ENCODE measurements at regions not wholly inside any gene's neighbourhood (a gene's known extent, or its start where the extent isn't known, plus 50 kb on each side); places are given as distances from the start of the nearest gene placed in this dataset.

DNA sequence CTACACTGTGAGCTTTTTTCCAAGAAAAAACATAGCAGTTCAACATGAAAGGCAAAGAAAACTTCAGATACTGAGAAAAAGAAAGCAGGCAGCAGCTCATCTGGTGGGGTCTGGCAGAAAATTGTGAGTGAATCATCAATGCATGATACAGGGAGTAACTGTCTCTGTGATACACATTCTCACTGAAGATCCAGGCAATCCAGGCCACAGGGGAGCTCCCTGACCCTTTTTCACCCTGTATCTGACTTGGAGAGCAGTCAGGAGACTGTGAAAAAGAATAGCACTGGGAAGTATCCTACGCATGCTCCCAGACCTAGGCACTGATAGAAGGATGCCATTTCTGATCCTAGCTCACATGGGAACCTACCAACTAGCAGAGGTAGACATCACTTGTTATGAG is 269.8 kb downstream of the MBNL1 start:
- DNase-seq (ENCODE audit: low read depth, low spot score) (no peak), FAIRE-seq (no peak)
- H3K36me3 ChIP-seq (ENCODE audit: control insufficient read depth in 2 of 2, extremely low read depth in 1 of 2, insufficient read depth in 2 of 2, low read length in 2 of 2): no peaks in the 10 kb centered on the region
- H3K9me3 ChIP-seq (replicated peaks; ENCODE audit: control insufficient read depth, insufficient read depth, low read length): no peaks in the 10 kb centered on the region
- no peaks in the 10 kb centered on the region for H3K4me1 ChIP-seq (ENCODE audit: control insufficient read depth, extremely low read depth, insufficient read depth, low read length)
- no peaks in the 10 kb centered on the region for H4K20me1 ChIP-seq (replicated peaks; ENCODE audit: control insufficient read depth, extremely low read depth, insufficient read depth, low read length)
- H3K4me3 ChIP-seq (replicated peaks in 1 of 3; ENCODE audit: insufficient read depth in 1 of 3, low read depth in 1 of 3, low read length in 3 of 3): no peak overlapping the region
- intact Hi-C loops (cut with micrococcal nuclease): no loop called here
- no peaks in the 10 kb centered on the region for H3K79me2 ChIP-seq (ENCODE audit: control insufficient read depth, insufficient read depth, low read length)
- no peak overlapping the region for H3K9ac ChIP-seq (replicated peaks; ENCODE audit: extremely low read depth, insufficient read depth, low read length)
- H3K9me1 ChIP-seq (replicated peaks; ENCODE audit: control insufficient read depth, extremely low read depth, insufficient read depth, low read length): no peaks in the 10 kb centered on the region
- no peak overlapping the region for H2AFZ ChIP-seq (ENCODE audit: low read depth, low read length)
- ChIA-PET POLR2A (no interaction called here), CTCF (interaction anchor here (0.7 to 1.6 kb wide), 3 partner anchors 9 to 17 kb away, joined by 3 read pairs; no protein-coding TSS in a partner anchor)
- TF ChIP-seq GATA2 (IDR thresholded peaks at IDR 0.05; ENCODE audit: insufficient read depth, insufficient read length, low read depth, low read length): no peak
- TF ChIP-seq, protein P1, sequence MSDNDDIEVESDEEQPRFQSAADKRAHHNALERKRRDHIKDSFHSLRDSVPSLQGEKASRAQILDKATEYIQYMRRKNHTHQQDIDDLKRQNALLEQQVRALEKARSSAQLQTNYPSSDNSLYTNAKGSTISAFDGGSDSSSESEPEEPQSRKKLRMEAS (IDR thresholded peaks at IDR 0.05; ENCODE audit: insufficient read depth, insufficient read length): no peak
- TF ChIP-seq, protein P2, sequence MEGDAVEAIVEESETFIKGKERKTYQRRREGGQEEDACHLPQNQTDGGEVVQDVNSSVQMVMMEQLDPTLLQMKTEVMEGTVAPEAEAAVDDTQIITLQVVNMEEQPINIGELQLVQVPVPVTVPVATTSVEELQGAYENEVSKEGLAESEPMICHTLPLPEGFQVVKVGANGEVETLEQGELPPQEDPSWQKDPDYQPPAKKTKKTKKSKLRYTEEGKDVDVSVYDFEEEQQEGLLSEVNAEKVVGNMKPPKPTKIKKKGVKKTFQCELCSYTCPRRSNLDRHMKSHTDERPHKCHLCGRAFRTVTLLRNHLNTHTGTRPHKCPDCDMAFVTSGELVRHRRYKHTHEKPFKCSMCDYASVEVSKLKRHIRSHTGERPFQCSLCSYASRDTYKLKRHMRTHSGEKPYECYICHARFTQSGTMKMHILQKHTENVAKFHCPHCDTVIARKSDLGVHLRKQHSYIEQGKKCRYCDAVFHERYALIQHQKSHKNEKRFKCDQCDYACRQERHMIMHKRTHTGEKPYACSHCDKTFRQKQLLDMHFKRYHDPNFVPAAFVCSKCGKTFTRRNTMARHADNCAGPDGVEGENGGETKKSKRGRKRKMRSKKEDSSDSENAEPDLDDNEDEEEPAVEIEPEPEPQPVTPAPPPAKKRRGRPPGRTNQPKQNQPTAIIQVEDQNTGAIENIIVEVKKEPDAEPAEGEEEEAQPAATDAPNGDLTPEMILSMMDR (IDR thresholded peaks at IDR 0.05; ENCODE audit: extremely low read depth in 1 of 2, insufficient read depth in 1 of 2, low read depth in 1 of 2, low read length in 2 of 2): no peak
- no peak for TF ChIP-seq MYC (IDR thresholded peaks at IDR 0.05; ENCODE audit: low read depth, low read length)
- no peak for TF ChIP-seq POLR2A (IDR thresholded peaks at IDR 0.05; ENCODE audit: low read depth, low read length)
- no peak for TF ChIP-seq EZH2 (IDR thresholded peaks at IDR 0.05; ENCODE audit: borderline replicate concordance, low read depth, low read length, severe bottlenecking)
- TF ChIP-seq JUN (IDR thresholded peaks at IDR 0.05; ENCODE audit: borderline replicate concordance, insufficient read depth, insufficient read length, low read depth): no peak
- TF ChIP-seq POLR2AphosphoS5 (IDR thresholded peaks at IDR 0.05; ENCODE audit: insufficient read depth, low read depth, low read length): no peak
- no peak for TF ChIP-seq FOS (IDR thresholded peaks at IDR 0.05; ENCODE audit: borderline replicate concordance, insufficient read depth, low read length)
- H3K27me3 ChIP-seq (ENCODE audit: control insufficient read depth in 2 of 2, insufficient read depth in 2 of 2, low read length in 2 of 2): no peaks in the 10 kb centered on the region
- dilution Hi-C loops (cut with MboI; ENCODE audit: extremely low pct_ligation_motif_present, low sequenced_read_pairs): no loop called here
- H3K4me2 ChIP-seq (ENCODE audit: insufficient read depth, low read length): no peak overlapping the region
- no peak overlapping the region for H3K27ac ChIP-seq (ENCODE audit: insufficient read depth, low read depth, low read length)
- no TSS peak for BruUV-seq (replicated peaks)

Measured in endothelial cell of umbilical vein (primary cell).